Activated B cell treated with CpG ODN at 0.5 μM for 24 hours (primary cell): ENCODE measurements at regions not wholly inside any gene's neighbourhood (a gene's known extent, or its start where the extent isn't known, plus 50 kb on each side); places are given as distances from the start of the nearest gene placed in this dataset.
"Not testable (repeated sequence)": the region's sequence is repeated elsewhere in the genome, so short reads cannot be mapped to it uniquely, and the experiment has no call there.

Source experiments
- ATAC-seq: fragments of 200-7000 bp; cut with Tn5 transposase; one replicate; pipeline ENCODE4 v1.10.0; 2021; ENCODE audit warnings: low read depth, mild to moderate bottlenecking, moderate library complexity
- CTCF ChIA-PET: fragments of 350-600 bp; sonication (Branson Sonifier 250); formaldehyde crosslinking; loops from one replicate; lab custom pipeline; 2021; ENCODE audit warnings: antibody characterized with exemption; lab: Charles Lee
- POLR2A ChIA-PET: fragments of 350-600 bp; sonication (Branson Sonifier 250); formaldehyde crosslinking; loops from one replicate; lab custom pipeline; 2021; ENCODE audit warnings: antibody characterized with exemption; lab: Charles Lee
- DNase-seq: peaks from one replicate; pipeline ENCODE4 v3.0.0; 2022
- H3K27ac Mint-ChIP-seq: one replicate; pipeline ENCODE4 v1.8.0; 2020; ENCODE audit warnings: mixed read lengths
- H3K27me3 Mint-ChIP-seq: one replicate; pipeline ENCODE4 v1.8.0; 2021; ENCODE audit warnings: mixed read lengths
- H3K36me3 Mint-ChIP-seq: one replicate; pipeline ENCODE4 v1.8.0; 2021; ENCODE audit warnings: low read depth, mixed read lengths
- H3K4me1 Mint-ChIP-seq: one replicate; pipeline ENCODE4 v1.8.0; 2021; ENCODE audit warnings: mixed read lengths
- H3K4me3 Mint-ChIP-seq: one replicate; pipeline ENCODE4 v1.8.0; 2020; ENCODE audit warnings: mild to moderate bottlenecking, mixed read lengths
- H3K9me3 Mint-ChIP-seq: one replicate; pipeline ENCODE4 v1.8.0; 2020; ENCODE audit warnings: mixed read lengths
- CTCF ChIP-seq: fragments of 200-600 bp; IDR thresholded peaks from one replicate; pipeline ENCODE4 v1.8.0; 2022; ENCODE audit warnings: antibody characterized with exemption, mild to moderate bottlenecking
- intact Hi-C: fragments of 100-400 bp; cut with micrococcal nuclease; formaldehyde crosslinking; loops from one replicate; pipeline ENCODE4 v1.15.1; 2024

- intact Hi-C loops = no loop called here
- Mint-ChIP-seq H3K27me3 (peaks cover 11% of the 10 kb centered on the region), H3K4me1 (peaks cover 32% of the 10 kb centered on the region), H3K9me3 (peaks cover 17% of the 10 kb centered on the region), H3K27ac (no peak overlapping the region), H3K4me3 (no peak overlapping the region), H3K36me3 (peaks cover 2% of the 10 kb centered on the region)
- DNase-seq (no peak), ATAC-seq (no peak)
- ChIA-PET CTCF (no interaction called here), POLR2A (no interaction called here)
- TF ChIP-seq CTCF = no peak
Observed at GRCh38 chr6:4212588-4212987, 77.2 kb upstream of the ECI2 start.

- peaks cover 2% of the 10 kb centered on the region for H3K36me3 Mint-ChIP-seq
- POLR2A ChIA-PET = interaction anchor here (0.6 kb wide), 1 partner anchor 712 kb away, joined by 3 read pairs; no protein-coding TSS in a partner anchor
- H3K27ac Mint-ChIP-seq = peak overlapping the region; percentile 75
- H3K4me1 Mint-ChIP-seq = peaks cover 38% of the 10 kb centered on the region
- peak; percentile 28 for DNase-seq
- TF ChIP-seq CTCF = no peak
- CTCF ChIA-PET = interaction anchor here (0.7 to 1.6 kb wide), 11 partner anchors 29 to 821 kb away, joined by 3 to 6 read pairs (median 3); no protein-coding TSS in a partner anchor
- H3K9me3 Mint-ChIP-seq = peaks cover 16% of the 10 kb centered on the region
- H3K27me3 Mint-ChIP-seq = peaks cover 5% of the 10 kb centered on the region
- intact Hi-C loops = loop anchor here (1.0 to 2.0 kb wide), 2 partner anchors 469 to 726 kb away; no protein-coding TSS in a partner anchor
- peak; percentile 95 for ATAC-seq
- peak overlapping the region; percentile 44 for H3K4me3 Mint-ChIP-seq
Observed at GRCh38 chr6:4210629-4211419, 75.4 kb upstream of the ECI2 start.

- peaks cover 6% of the 10 kb centered on the region for H3K36me3 Mint-ChIP-seq
- intact Hi-C loops = no loop called here
- H3K27me3 Mint-ChIP-seq = peaks cover 17% of the 10 kb centered on the region
- ATAC-seq = no peak
- no peak for DNase-seq
- peak overlapping the region; percentile 59 for H3K27ac Mint-ChIP-seq
- ChIA-PET POLR2A (no interaction called here), CTCF (interaction anchor here (1.5 to 1.6 kb wide), 2 partner anchors 47 to 477 kb away, joined by 3 read pairs; no protein-coding TSS in a partner anchor)
- H3K4me3 Mint-ChIP-seq = peak overlapping the region; percentile 55
- peaks cover 7% of the 10 kb centered on the region for H3K9me3 Mint-ChIP-seq
- no peak for TF ChIP-seq CTCF
- peaks cover 38% of the 10 kb centered on the region for H3K4me1 Mint-ChIP-seq
Observed at GRCh38 chr6:4209196-4209595, 73.8 kb upstream of the ECI2 start.

- Mint-ChIP-seq H3K4me1 (peaks cover 38% of the 10 kb centered on the region), H3K27me3 (peaks cover 21% of the 10 kb centered on the region), H3K4me3 (no peak overlapping the region), H3K36me3 (peaks cover 6% of the 10 kb centered on the region), H3K9me3 (peaks cover 7% of the 10 kb centered on the region), H3K27ac (no peak overlapping the region)
- DNase-seq = no peak
- no peak for ATAC-seq
- ChIA-PET CTCF (no interaction called here), POLR2A (no interaction called here)
- TF ChIP-seq CTCF = no peak
- intact Hi-C loops = no loop called here
Observed at GRCh38 chr6:4208158-4208557, 72.8 kb upstream of the ECI2 start.

GRCh38 chr6:4203642-4204417, 68.5 kb upstream of the ECI2 start:
- H3K4me3 Mint-ChIP-seq, CTCF ChIA-PET, ATAC-seq, intact Hi-C loops, H3K27ac Mint-ChIP-seq, DNase-seq, H3K36me3 Mint-ChIP-seq, H3K9me3 Mint-ChIP-seq, POLR2A ChIA-PET: not testable (repeated sequence)
- peaks cover 23% of the 10 kb centered on the region for H3K27me3 Mint-ChIP-seq
- peaks cover 18% of the 10 kb centered on the region for H3K4me1 Mint-ChIP-seq
